ENCODE measurements at regions not wholly inside any gene's neighbourhood (a gene's known extent, or its start where the extent isn't known, plus 50 kb on each side); places are given as distances from the start of the nearest gene placed in this dataset.

DNA sequence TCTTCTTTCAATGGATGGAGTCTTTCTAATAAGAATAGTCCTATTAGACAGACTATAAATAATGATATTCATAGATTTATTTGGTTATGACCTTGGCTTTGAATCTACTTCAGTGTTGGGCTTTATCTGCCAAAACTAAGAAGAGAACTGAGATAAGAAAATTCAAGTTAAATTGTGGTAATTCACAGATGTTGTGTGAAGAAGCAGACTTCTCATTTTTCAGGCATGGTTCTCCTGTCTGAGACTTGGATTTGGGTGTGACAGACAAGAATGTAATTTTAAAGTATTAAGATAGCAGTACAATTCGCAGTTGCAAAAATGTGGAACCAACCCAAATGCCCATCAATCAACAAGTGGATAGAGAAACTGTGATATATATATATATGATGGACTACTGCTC, 124.7 kb downstream of the QPCT start:
- no peaks in the 10 kb centered on the region for H3K27me3 ChIP-seq (ENCODE audit: control insufficient read depth in 1 of 2, insufficient read depth in 2 of 2, low read length in 2 of 2)
- no peaks in the 10 kb centered on the region for H3K9me3 ChIP-seq (ENCODE audit: control insufficient read depth in 2 of 2, insufficient read depth in 1 of 2, low read depth in 1 of 2, low read length in 1 of 2)
- 75 to 76% methylated on average over 1 of the region's 1 CpG for WGBS, 2 donors

DNA sequence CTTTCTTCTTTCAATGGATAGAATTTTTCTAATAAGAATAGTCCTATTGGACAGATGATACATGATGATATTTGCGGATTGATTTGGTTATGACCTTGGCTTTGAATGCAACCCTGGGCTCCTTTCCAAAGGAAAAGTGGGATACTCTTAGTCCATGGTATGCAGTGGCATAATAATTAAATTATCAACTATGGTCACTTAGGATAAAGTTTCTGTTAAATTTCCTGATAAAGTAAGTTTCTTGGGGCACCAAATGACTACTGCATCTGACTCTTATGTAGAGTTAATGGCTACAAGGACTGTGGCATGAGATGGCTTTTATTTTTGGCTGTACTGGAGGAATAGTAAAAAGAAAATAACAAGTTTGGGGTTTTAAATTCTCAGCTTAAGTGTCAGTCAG, 126.7 kb downstream of the QPCT start:
- H3K4me1 ChIP-seq (ENCODE audit: control insufficient read depth in 2 of 2, insufficient read depth in 2 of 2, low read length in 1 of 2): no peaks in the 10 kb centered on the region
- no peak overlapping the region for H3K27ac ChIP-seq (ENCODE audit: low read depth in 2 of 2, low read length in 1 of 2)
- 95 to 98% methylated on average over 1 of the region's 1 CpG for WGBS, 2 donors
- H3K4me3 ChIP-seq (ENCODE audit: low read depth in 1 of 2, low read length in 2 of 2): no peak overlapping the region
- H3K27me3 ChIP-seq (ENCODE audit: control insufficient read depth in 1 of 2, insufficient read depth in 2 of 2, low read length in 2 of 2): no peaks in the 10 kb centered on the region
- no peaks in the 10 kb centered on the region for H3K36me3 ChIP-seq (ENCODE audit: control insufficient read depth in 2 of 2, insufficient read depth in 2 of 2, low read length in 1 of 2)
- H3K9me3 ChIP-seq (ENCODE audit: control insufficient read depth in 2 of 2, insufficient read depth in 1 of 2, low read depth in 1 of 2, low read length in 1 of 2): no peaks in the 10 kb centered on the region

More for the DNA sequence above, 124.7 kb downstream of the QPCT start:
- Histone ChIP-seq H3K4me3 (ENCODE audit: low read depth in 1 of 2, low read length in 2 of 2) (no peak overlapping the region), H3K27ac (ENCODE audit: low read depth in 2 of 2, low read length in 1 of 2) (no peak overlapping the region), H3K36me3 (ENCODE audit: control insufficient read depth in 2 of 2, insufficient read depth in 2 of 2, low read length in 1 of 2) (no peaks in the 10 kb centered on the region), H3K4me1 (ENCODE audit: control insufficient read depth in 2 of 2, insufficient read depth in 2 of 2, low read length in 1 of 2) (no peaks in the 10 kb centered on the region)

DNA sequence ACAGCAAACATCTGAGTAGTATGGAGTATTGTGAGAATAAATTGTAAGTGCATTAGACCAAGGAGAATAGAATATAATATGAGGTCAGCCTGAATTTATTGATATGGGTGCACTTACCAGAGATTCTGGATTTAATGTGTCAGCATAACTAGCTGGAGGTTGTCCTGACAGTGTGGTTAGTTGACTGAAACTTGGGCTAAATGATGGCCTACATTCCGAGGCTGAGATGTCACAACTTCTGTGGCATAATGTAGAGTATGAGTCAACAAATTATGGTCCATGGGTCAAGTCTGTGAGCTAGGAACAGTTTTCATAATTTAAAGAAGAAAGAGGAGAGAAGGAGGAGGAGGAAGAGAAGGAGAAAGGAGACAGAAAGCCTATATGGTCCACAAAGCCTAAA, 127.6 kb downstream of the QPCT start:
- no peak overlapping the region for H3K27ac ChIP-seq (ENCODE audit: low read depth in 2 of 2, low read length in 1 of 2)
- H3K4me3 ChIP-seq (ENCODE audit: low read depth in 1 of 2, low read length in 2 of 2): no peak overlapping the region
- WGBS, 2 donors: 76 to 88% methylated on average over 1 of the region's 1 CpG
- no peaks in the 10 kb centered on the region for H3K4me1 ChIP-seq (ENCODE audit: control insufficient read depth in 2 of 2, insufficient read depth in 2 of 2, low read length in 1 of 2)
- H3K27me3 ChIP-seq (ENCODE audit: control insufficient read depth in 1 of 2, insufficient read depth in 2 of 2, low read length in 2 of 2): no peaks in the 10 kb centered on the region
- no peaks in the 10 kb centered on the region for H3K36me3 ChIP-seq (ENCODE audit: control insufficient read depth in 2 of 2, insufficient read depth in 2 of 2, low read length in 1 of 2)
- no peaks in the 10 kb centered on the region for H3K9me3 ChIP-seq (ENCODE audit: control insufficient read depth in 2 of 2, insufficient read depth in 1 of 2, low read depth in 1 of 2, low read length in 1 of 2)

DNA sequence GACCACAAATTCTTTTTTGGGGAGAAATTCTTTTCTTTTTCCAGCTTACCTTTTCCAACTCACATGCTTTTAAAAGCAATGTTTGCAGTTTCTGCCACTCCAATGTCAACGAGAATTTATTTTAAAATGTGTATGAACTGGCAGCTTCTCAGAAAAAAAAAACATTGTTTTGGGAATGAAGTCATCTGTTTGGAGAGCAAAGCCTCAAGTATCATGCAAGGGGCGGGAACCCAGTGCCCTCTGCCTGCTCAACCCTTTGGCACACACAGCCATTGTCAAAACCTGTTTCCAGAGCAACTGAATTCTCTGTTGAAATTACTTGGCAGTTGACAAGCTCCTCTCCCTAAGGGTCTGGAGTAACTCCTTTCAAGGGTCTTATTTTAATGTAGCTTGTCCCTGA, 128.5 kb downstream of the QPCT start:
- H3K4me3 ChIP-seq (ENCODE audit: low read depth in 1 of 2, low read length in 2 of 2): no peak overlapping the region
- H3K36me3 ChIP-seq (ENCODE audit: control insufficient read depth in 2 of 2, insufficient read depth in 2 of 2, low read length in 1 of 2): no peaks in the 10 kb centered on the region
- no peaks in the 10 kb centered on the region for H3K27me3 ChIP-seq (ENCODE audit: control insufficient read depth in 1 of 2, insufficient read depth in 2 of 2, low read length in 2 of 2)
- H3K9me3 ChIP-seq (ENCODE audit: control insufficient read depth in 2 of 2, insufficient read depth in 1 of 2, low read depth in 1 of 2, low read length in 1 of 2): no peaks in the 10 kb centered on the region
- WGBS, 2 donors: 22 to 34% methylated on average over 2 of the region's 2 CpGs
- H3K4me1 ChIP-seq (ENCODE audit: control insufficient read depth in 2 of 2, insufficient read depth in 2 of 2, low read length in 1 of 2): no peaks in the 10 kb centered on the region
- no peak overlapping the region for H3K27ac ChIP-seq (ENCODE audit: low read depth in 2 of 2, low read length in 1 of 2)

DNA sequence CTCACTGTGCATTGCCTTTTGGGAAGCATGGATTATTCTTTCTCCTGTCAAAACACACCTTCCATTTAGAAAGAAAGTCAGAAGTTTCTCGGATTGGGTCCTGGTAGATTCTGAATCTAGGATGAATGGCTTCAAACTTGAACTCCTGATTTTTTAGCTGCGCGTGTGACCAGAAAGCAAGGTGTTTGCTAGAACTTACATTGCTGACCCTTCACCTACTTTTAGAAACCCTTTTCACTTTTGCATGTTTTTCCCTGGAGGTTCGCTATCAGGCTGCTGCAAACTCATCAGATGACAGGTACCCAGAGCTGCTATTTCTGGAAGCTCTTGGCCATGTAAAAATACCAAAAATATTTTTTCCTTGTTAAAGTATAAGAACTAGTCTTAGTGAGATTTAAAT, 132.0 kb downstream of the QPCT start:
- no peaks in the 10 kb centered on the region for H3K4me1 ChIP-seq (ENCODE audit: control insufficient read depth in 2 of 2, insufficient read depth in 2 of 2, low read length in 1 of 2)
- whole genome bisulfite sequencing, 2 donors: 85 to 93% methylated on average over 4 of the region's 4 CpGs
- H3K9me3 ChIP-seq (ENCODE audit: control insufficient read depth in 2 of 2, insufficient read depth in 1 of 2, low read depth in 1 of 2, low read length in 1 of 2): no peaks in the 10 kb centered on the region
- no peak overlapping the region for H3K27ac ChIP-seq (ENCODE audit: low read depth in 2 of 2, low read length in 1 of 2)
- no peaks in the 10 kb centered on the region for H3K36me3 ChIP-seq (ENCODE audit: control insufficient read depth in 2 of 2, insufficient read depth in 2 of 2, low read length in 1 of 2)
- H3K4me3 ChIP-seq (ENCODE audit: low read depth in 1 of 2, low read length in 2 of 2): no peak overlapping the region
- H3K27me3 ChIP-seq (ENCODE audit: control insufficient read depth in 1 of 2, insufficient read depth in 2 of 2, low read length in 2 of 2): no peaks in the 10 kb centered on the region

GRCh38 chr2:37477921-37478320, 133.5 kb downstream of the QPCT start:
- no peak overlapping the region for H3K27ac ChIP-seq (ENCODE audit: low read depth in 2 of 2, low read length in 1 of 2)
- H3K9me3 ChIP-seq (ENCODE audit: control insufficient read depth in 2 of 2, insufficient read depth in 1 of 2, low read depth in 1 of 2, low read length in 1 of 2): no peaks in the 10 kb centered on the region
- H3K4me1 ChIP-seq (ENCODE audit: control insufficient read depth in 2 of 2, insufficient read depth in 2 of 2, low read length in 1 of 2): no peaks in the 10 kb centered on the region
- no peaks in the 10 kb centered on the region for H3K36me3 ChIP-seq (ENCODE audit: control insufficient read depth in 2 of 2, insufficient read depth in 2 of 2, low read length in 1 of 2)
- no peak overlapping the region for H3K4me3 ChIP-seq (ENCODE audit: low read depth in 1 of 2, low read length in 2 of 2)
- no peaks in the 10 kb centered on the region for H3K27me3 ChIP-seq (ENCODE audit: control insufficient read depth in 1 of 2, insufficient read depth in 2 of 2, low read length in 2 of 2)

DNA sequence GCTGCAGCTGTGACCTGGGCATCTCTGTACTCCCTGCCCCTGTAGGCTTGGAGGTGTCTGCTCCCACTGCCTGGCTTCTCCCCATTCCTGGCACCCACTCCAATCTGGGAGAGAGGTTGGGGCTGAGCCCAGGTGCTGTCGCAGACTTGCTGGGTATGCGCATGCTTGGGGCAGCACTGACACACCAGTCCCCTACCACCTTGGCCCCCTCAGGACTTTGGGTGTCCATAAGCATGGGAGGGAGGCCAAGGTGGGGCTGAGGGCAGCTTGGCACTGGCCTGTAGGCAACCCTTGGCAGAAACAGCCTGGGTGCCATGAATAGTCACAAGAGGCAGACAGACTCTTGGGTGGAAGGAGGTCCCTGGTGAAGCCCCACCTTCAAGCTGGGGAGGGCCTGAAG, 136.8 kb downstream of the QPCT start:
- Histone ChIP-seq H3K27me3 (ENCODE audit: control insufficient read depth in 1 of 2, insufficient read depth in 2 of 2, low read length in 2 of 2) (no peaks in the 10 kb centered on the region), H3K27ac (ENCODE audit: low read depth in 2 of 2, low read length in 1 of 2) (no peak overlapping the region), H3K36me3 (ENCODE audit: control insufficient read depth in 2 of 2, insufficient read depth in 2 of 2, low read length in 1 of 2) (no peaks in the 10 kb centered on the region), H3K4me3 (ENCODE audit: low read depth in 1 of 2, low read length in 2 of 2) (no peak overlapping the region), H3K4me1 (ENCODE audit: control insufficient read depth in 2 of 2, insufficient read depth in 2 of 2, low read length in 1 of 2) (no peaks in the 10 kb centered on the region), H3K9me3 (ENCODE audit: control insufficient read depth in 2 of 2, insufficient read depth in 1 of 2, low read depth in 1 of 2, low read length in 1 of 2) (no peaks in the 10 kb centered on the region)
- 95 to 100% methylated on average over 2 of the region's 2 CpGs for WGBS, 2 donors

DNA sequence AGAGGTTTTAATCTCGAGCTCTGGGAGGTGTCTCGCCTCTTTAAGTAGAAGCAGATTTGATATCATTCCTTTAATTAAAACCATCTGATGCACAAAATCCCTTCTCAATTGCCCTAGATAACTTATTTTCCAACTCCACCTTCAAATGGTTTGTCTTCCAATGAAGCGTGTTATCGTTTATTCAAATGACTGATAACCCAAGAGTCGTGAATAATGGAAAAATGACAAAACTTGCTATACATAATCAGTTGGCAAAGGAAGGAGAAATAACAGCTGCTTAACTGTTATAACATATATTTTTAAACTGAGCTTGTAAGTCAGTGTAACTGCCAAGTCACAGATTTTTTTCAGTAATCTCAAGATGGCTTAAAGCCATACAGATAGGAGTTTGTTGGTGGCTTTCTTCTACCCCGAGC, 144.6 kb downstream of the QPCT start:
- 51 to 58% methylated on average over 6 of the region's 6 CpGs for WGBS, 2 donors
- H3K27me3 ChIP-seq (ENCODE audit: control insufficient read depth in 1 of 2, insufficient read depth in 2 of 2, low read length in 2 of 2): no peaks in the 10 kb centered on the region
- H3K27ac ChIP-seq (ENCODE audit: low read depth in 2 of 2, low read length in 1 of 2): no peak overlapping the region
- H3K36me3 ChIP-seq (ENCODE audit: control insufficient read depth in 2 of 2, insufficient read depth in 2 of 2, low read length in 1 of 2): no peaks in the 10 kb centered on the region
- H3K4me1 ChIP-seq (ENCODE audit: control insufficient read depth in 2 of 2, insufficient read depth in 2 of 2, low read length in 1 of 2): no peaks in the 10 kb centered on the region
- H3K9me3 ChIP-seq (ENCODE audit: control insufficient read depth in 2 of 2, insufficient read depth in 1 of 2, low read depth in 1 of 2, low read length in 1 of 2): no peaks in the 10 kb centered on the region
- no peak overlapping the region for H3K4me3 ChIP-seq (ENCODE audit: low read depth in 1 of 2, low read length in 2 of 2)

DNA sequence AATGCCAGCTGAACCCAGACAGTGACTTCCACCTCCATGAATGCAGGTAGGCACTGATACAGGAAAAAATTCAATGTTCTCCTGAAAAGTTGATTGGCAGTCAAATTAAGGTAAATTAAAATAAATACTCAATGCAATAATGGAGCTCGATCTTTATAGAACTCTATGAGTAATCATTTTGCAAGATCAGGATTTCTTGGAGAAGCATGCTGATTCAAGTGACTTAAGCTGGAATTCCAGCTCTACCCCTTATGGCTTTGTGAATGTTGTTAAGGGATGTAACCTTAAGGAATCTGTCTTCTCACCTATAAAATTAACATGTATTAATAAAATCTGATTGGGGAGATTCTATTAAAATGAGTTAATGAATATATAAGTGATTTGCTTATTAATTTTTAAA, 145.1 kb downstream of the QPCT start:
- 33 to 53% methylated on average over 1 of the region's 1 CpG for WGBS, 2 donors
- Histone ChIP-seq H3K27me3 (ENCODE audit: control insufficient read depth in 1 of 2, insufficient read depth in 2 of 2, low read length in 2 of 2) (no peaks in the 10 kb centered on the region), H3K27ac (ENCODE audit: low read depth in 2 of 2, low read length in 1 of 2) (no peak overlapping the region), H3K9me3 (ENCODE audit: control insufficient read depth in 2 of 2, insufficient read depth in 1 of 2, low read depth in 1 of 2, low read length in 1 of 2) (no peaks in the 10 kb centered on the region), H3K36me3 (ENCODE audit: control insufficient read depth in 2 of 2, insufficient read depth in 2 of 2, low read length in 1 of 2) (no peaks in the 10 kb centered on the region), H3K4me3 (ENCODE audit: low read depth in 1 of 2, low read length in 2 of 2) (no peak overlapping the region), H3K4me1 (ENCODE audit: control insufficient read depth in 2 of 2, insufficient read depth in 2 of 2, low read length in 1 of 2) (no peaks in the 10 kb centered on the region)

DNA sequence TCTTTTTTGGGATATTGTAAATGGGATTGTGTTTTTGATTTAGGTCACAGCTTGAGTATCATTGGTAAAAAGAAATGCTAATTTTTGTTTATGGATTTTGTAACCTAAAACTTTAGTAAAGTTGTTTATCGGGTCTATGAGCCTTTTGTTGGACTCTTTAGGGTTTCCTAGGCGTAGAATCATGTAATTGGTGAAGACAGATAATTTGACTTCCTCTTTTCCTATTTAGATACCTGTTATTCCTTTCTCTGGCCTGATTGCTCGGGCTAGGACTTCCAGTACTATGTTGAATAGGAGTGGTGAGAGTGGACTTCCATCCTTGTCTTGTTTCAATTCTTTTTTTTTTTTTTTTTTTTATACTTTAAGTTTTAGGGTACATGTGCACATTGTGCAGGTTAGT, 149.0 kb downstream of the QPCT start:
- Histone ChIP-seq H3K27me3 (ENCODE audit: control insufficient read depth in 1 of 2, insufficient read depth in 2 of 2, low read length in 2 of 2) (no peaks in the 10 kb centered on the region), H3K4me1 (ENCODE audit: control insufficient read depth in 2 of 2, insufficient read depth in 2 of 2, low read length in 1 of 2) (no peaks in the 10 kb centered on the region), H3K36me3 (ENCODE audit: control insufficient read depth in 2 of 2, insufficient read depth in 2 of 2, low read length in 1 of 2) (no peaks in the 10 kb centered on the region), H3K27ac (ENCODE audit: low read depth in 2 of 2, low read length in 1 of 2) (no peak overlapping the region), H3K4me3 (ENCODE audit: low read depth in 1 of 2, low read length in 2 of 2) (no peak overlapping the region), H3K9me3 (ENCODE audit: control insufficient read depth in 2 of 2, insufficient read depth in 1 of 2, low read depth in 1 of 2, low read length in 1 of 2) (no peaks in the 10 kb centered on the region)
- 89 to 96% methylated on average over 3 of the region's 3 CpGs for WGBS, 2 donors

Measured in esophagus (tissue), 2 donors.